IMR-90 (cell line): ENCODE measurements at regions not wholly inside any gene's neighbourhood (a gene's known extent, or its start where the extent isn't known, plus 50 kb on each side); places are given as distances from the start of the nearest gene placed in this dataset.

Experiments used
- ATAC-seq: fragments of 200-7000 bp; cut with Tn5 transposase; 2 replicates; pipeline ENCODE4 v1.9.1; 2020; ENCODE audit warnings: low read depth, mild to moderate bottlenecking, moderate library complexity
- BruUV-seq: library from RNA; stranded (reverse); fragments of 400-500 nt; replicated peaks from 2 replicates; lab custom pipeline; 2021; lab: Mats Ljungman, UMichigan
- CTCF ChIA-PET: fragments of 300-600 bp; formaldehyde crosslinking; extraction: SDS; loops from one replicate; lab custom pipeline; 2021; ENCODE audit warnings: antibody characterized with exemption; lab: Yijun Ruan, JAX
- POLR2A ChIA-PET: fragments of 300-600 bp; sonication (Branson Sonifier 250); formaldehyde crosslinking; loops from one replicate; lab custom pipeline; 2022; ENCODE audit warnings: antibody characterized with exemption; ENCODE audit not compliant: unreplicated experiment; lab: Charles Lee
- DNase-seq: peaks from one replicate; pipeline ENCODE4 v3.0.0; 2013
- H2AFZ ChIP-seq: replicated peaks from 2 replicates; pipeline ENCODE3; 2013; ENCODE audit warnings: low read length, mild to moderate bottlenecking; ENCODE audit not compliant: poor library complexity
- H2AK5ac ChIP-seq: 2 replicates; pipeline ENCODE4 v1.6.1; 2013; ENCODE audit warnings: low read depth, low read length, inconsistent platforms
- H2AK9ac ChIP-seq: replicated peaks from 2 replicates; pipeline ENCODE3; 2013; ENCODE audit warnings: mild to moderate bottlenecking, low read depth, low read length, moderate library complexity; ENCODE audit not compliant: poor library complexity
- H2BK120ac ChIP-seq: 2 replicates; pipeline ENCODE4 v1.6.1; 2013; ENCODE audit warnings: low read depth, low read length, inconsistent platforms
- H2BK15ac ChIP-seq: 3 replicates; pipeline ENCODE4 v1.6.1; 2013; ENCODE audit warnings: low read depth, low read length, inconsistent platforms
- H2BK20ac ChIP-seq: 2 replicates; pipeline ENCODE4 v1.6.1; 2013; ENCODE audit warnings: low read depth, mild to moderate bottlenecking, inconsistent platforms, low read length, moderate library complexity
- H2BK5ac ChIP-seq: 2 replicates; pipeline ENCODE4 v1.6.1; 2013; ENCODE audit warnings: mild to moderate bottlenecking, low read depth, low read length, inconsistent platforms; ENCODE audit not compliant: poor library complexity, severe bottlenecking
- H3K14ac ChIP-seq: replicated peaks from 2 replicates; pipeline ENCODE4 v1.6.1; 2013; ENCODE audit warnings: low read depth, low read length, inconsistent platforms
- H3K18ac ChIP-seq: 2 replicates; pipeline ENCODE4 v1.6.1; 2013; ENCODE audit warnings: low read depth, low read length, control low read depth
- H3K23ac ChIP-seq: 2 replicates; pipeline ENCODE4 v1.6.1; 2013; ENCODE audit warnings: low read depth, low read length, inconsistent platforms
- H3K27ac ChIP-seq: 2 replicates; pipeline ENCODE4 v1.5.1; 2013; ENCODE audit warnings: mild to moderate bottlenecking, control low read depth, low read length; ENCODE audit not compliant: insufficient read depth
- H3K27me3 ChIP-seq: 2 replicates; pipeline ENCODE4 v1.6.1; 2013; ENCODE audit warnings: low read length; ENCODE audit not compliant: control insufficient read depth, insufficient read depth
- H3K36me3 ChIP-seq: 2 replicates; pipeline ENCODE4 v1.6.1; 2013; ENCODE audit warnings: low read length, mixed read lengths; ENCODE audit not compliant: control insufficient read depth, insufficient read depth
- H3K4ac ChIP-seq: 2 replicates; pipeline ENCODE4 v1.6.1; 2013; ENCODE audit warnings: low read depth, low read length, inconsistent platforms
- H3K4me1 ChIP-seq: 2 replicates; pipeline ENCODE4 v1.6.1; 2013; ENCODE audit warnings: low read length, mixed read lengths; ENCODE audit not compliant: control insufficient read depth, insufficient read depth
- H3K4me2 ChIP-seq: 2 replicates; pipeline ENCODE4 v1.6.1; 2013; ENCODE audit warnings: low read depth, mild to moderate bottlenecking, control low read depth, low read length, moderate library complexity
- H3K4me3 ChIP-seq: 2 replicates; pipeline ENCODE4 v1.5.1; 2013; ENCODE audit warnings: low read depth, mild to moderate bottlenecking, control low read depth, low read length, moderate library complexity; ENCODE audit not compliant: insufficient read depth
- H3K56ac ChIP-seq: 2 replicates; pipeline ENCODE4 v1.6.1; 2013; ENCODE audit warnings: low read length, inconsistent platforms; ENCODE audit not compliant: insufficient read depth; ENCODE audit errors: extremely low read depth
- H3K79me1 ChIP-seq, 2 experiments: 2 replicates each; pipeline ENCODE4 v1.6.1; 2013; ENCODE audit warnings: low read length in 2 of 2, inconsistent platforms in 1 of 2, low read depth in 1 of 2
- H3K9ac ChIP-seq: 2 replicates; pipeline ENCODE4 v1.6.1; 2013; ENCODE audit warnings: low read depth, low read length, control low read depth
- H3K9me1 ChIP-seq: 2 replicates; pipeline ENCODE4 v1.6.1; 2013; ENCODE audit warnings: low read length, inconsistent platforms; ENCODE audit not compliant: insufficient read depth
- H3K9me3 ChIP-seq: 2 replicates; pipeline ENCODE4 v1.6.1; 2013; ENCODE audit warnings: low read length; ENCODE audit not compliant: control insufficient read depth, insufficient read depth
- H4K20me1 ChIP-seq: 2 replicates; pipeline ENCODE4 v1.6.1; 2013; ENCODE audit warnings: low read length, inconsistent platforms; ENCODE audit not compliant: insufficient read depth
- H4K5ac ChIP-seq: 2 replicates; pipeline ENCODE4 v1.6.1; 2013; ENCODE audit warnings: mild to moderate bottlenecking, low read depth, low read length, control low read depth
- H4K8ac ChIP-seq, 2 experiments: 2 replicates each; pipeline ENCODE4 v1.6.1; 2013; ENCODE audit warnings: low read depth in 2 of 2, low read length in 2 of 2, control low read depth in 1 of 2, inconsistent platforms in 1 of 2
- H4K91ac ChIP-seq: 2 replicates; pipeline ENCODE4 v1.6.1; 2013; ENCODE audit warnings: low read depth, low read length, inconsistent platforms; ENCODE audit not compliant: insufficient read depth
- BHLHE40 ChIP-seq: fragments of 150-350 bp; IDR thresholded peaks from 2 replicates; pipeline ENCODE4 v1.6.1; 2016; ENCODE audit warnings: mild to moderate bottlenecking, low read depth, low read length
- CHD1 ChIP-seq: IDR thresholded peaks from 2 replicates; pipeline ENCODE4 v1.6.1; 2012; ENCODE audit warnings: low read depth, low read length, improper control_type of control experiment
- ELK1 ChIP-seq: fragments of 150-350 bp; IDR thresholded peaks from 2 replicates; pipeline ENCODE4 v1.6.1; 2016; ENCODE audit warnings: low read depth, mild to moderate bottlenecking, low read length, moderate library complexity, borderline replicate concordance
- MAFK ChIP-seq: IDR thresholded peaks from 2 replicates; pipeline ENCODE4 v1.6.1; 2012; ENCODE audit warnings: low read depth, low read length, improper control_type of control experiment
- MAZ ChIP-seq: IDR thresholded peaks from 2 replicates; pipeline ENCODE4 v1.6.1; 2012; ENCODE audit warnings: low read depth, mild to moderate bottlenecking, low read length, improper control_type of control experiment, moderate library complexity, borderline replicate concordance
- NFE2L2 ChIP-seq: fragments of 150-350 bp; IDR thresholded peaks from 2 replicates; pipeline ENCODE4 v1.6.1; 2016; ENCODE audit warnings: low read depth, mild to moderate bottlenecking, low read length
- RAD21 ChIP-seq: IDR thresholded peaks from 2 replicates; pipeline ENCODE4 v1.6.1; 2012; ENCODE audit warnings: low read length, improper control_type of control experiment
- RCOR1 ChIP-seq: IDR thresholded peaks from 2 replicates; pipeline ENCODE4 v1.6.1; 2012; ENCODE audit warnings: mild to moderate bottlenecking, low read length, improper control_type of control experiment; ENCODE audit not compliant: insufficient replicate concordance
- SMC3 ChIP-seq: fragments of 150-350 bp; IDR thresholded peaks from 2 replicates; pipeline ENCODE4 v1.6.1; 2016; ENCODE audit warnings: low read depth, mild to moderate bottlenecking, antibody characterized with exemption, low read length, moderate library complexity
- WGBS, 2 experiments: methylation state at CpG; one replicate each; pipeline versions ENCODE4 v1.1.5 to v1.1.7; 2013; ENCODE audit warnings: missing lambda C conversion rate in 2 of 2; ENCODE audit not compliant: insufficient read length in 1 of 2; ENCODE audit errors: extremely low coverage in 2 of 2; 5-methylcytosine and 5-hydroxymethylcytosine counted together
- dilution Hi-C: fragments of 300-500 bp; cut with HindIII; formaldehyde crosslinking; loops from one replicate; pipeline ENCODE4 v1.14.3; 2018; ENCODE audit warnings: low sequenced_read_pairs; ENCODE audit not compliant: unreplicated experiment
- in situ Hi-C: fragments of 300-500 bp; cut with MboI; formaldehyde crosslinking; loops from 3 replicates; pipeline ENCODE4 v1.14.3; 2019; ENCODE audit warnings: low sequenced_read_pairs, inconsistent platforms, mixed read lengths
- intact Hi-C: fragments of 100-400 bp; cut with micrococcal nuclease; formaldehyde crosslinking; loops from 2 replicates; pipeline ENCODE4 v1.10.0; 2022
- TF ChIP-seq, protein P1 (sequence below): conservative IDR thresholded peaks from 2 replicates; pipeline ENCODE4 v1.5.1; 2012; ENCODE audit warnings: mild to moderate bottlenecking, low read depth, low read length, improper control_type of control experiment

DNA sequence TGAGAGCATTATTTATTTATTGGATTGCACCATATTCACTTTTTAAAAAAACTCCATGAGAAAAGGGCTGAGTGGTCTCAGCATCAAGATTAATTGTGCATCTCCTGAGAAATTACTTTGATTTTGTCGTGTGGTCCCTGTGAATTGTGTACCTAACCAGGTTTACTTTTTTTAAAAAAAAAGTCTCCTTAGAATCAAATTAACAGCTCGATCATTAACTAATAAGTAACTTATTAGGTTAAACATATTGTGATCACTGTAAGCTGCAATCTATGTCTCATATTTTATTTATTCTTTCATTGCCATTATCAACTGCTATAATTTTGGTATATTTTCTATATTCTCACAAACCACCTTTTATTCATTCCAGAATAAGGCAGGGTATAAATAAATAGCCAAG, 318.2 kb downstream of the ADCYAP1 start:
- no peak overlapping the region for H4K5ac ChIP-seq
- H3K4ac ChIP-seq, result no peak overlapping the region
- no peaks in the 10 kb centered on the region for H3K4me1 ChIP-seq
- ATAC-seq (no peak), DNase-seq (no peak)
- BruUV-seq, result no TSS peak
- H3K4me2 ChIP-seq, result no peak overlapping the region
- TF ChIP-seq ELK1, result no peak
- TF ChIP-seq MAZ, result no peak
- no peak for TF ChIP-seq RCOR1
- no peak for TF ChIP-seq SMC3
- no peak for TF ChIP-seq NFE2L2
- TF ChIP-seq, protein P1, sequence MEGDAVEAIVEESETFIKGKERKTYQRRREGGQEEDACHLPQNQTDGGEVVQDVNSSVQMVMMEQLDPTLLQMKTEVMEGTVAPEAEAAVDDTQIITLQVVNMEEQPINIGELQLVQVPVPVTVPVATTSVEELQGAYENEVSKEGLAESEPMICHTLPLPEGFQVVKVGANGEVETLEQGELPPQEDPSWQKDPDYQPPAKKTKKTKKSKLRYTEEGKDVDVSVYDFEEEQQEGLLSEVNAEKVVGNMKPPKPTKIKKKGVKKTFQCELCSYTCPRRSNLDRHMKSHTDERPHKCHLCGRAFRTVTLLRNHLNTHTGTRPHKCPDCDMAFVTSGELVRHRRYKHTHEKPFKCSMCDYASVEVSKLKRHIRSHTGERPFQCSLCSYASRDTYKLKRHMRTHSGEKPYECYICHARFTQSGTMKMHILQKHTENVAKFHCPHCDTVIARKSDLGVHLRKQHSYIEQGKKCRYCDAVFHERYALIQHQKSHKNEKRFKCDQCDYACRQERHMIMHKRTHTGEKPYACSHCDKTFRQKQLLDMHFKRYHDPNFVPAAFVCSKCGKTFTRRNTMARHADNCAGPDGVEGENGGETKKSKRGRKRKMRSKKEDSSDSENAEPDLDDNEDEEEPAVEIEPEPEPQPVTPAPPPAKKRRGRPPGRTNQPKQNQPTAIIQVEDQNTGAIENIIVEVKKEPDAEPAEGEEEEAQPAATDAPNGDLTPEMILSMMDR, result no peak
- TF ChIP-seq MAFK, result no peak
- TF ChIP-seq RAD21, result no peak
- TF ChIP-seq BHLHE40, result no peak
- TF ChIP-seq CHD1, result no peak
- intact Hi-C loops (no loop called here), dilution Hi-C loops (no loop called here), in situ Hi-C loops (no loop called here)
- WGBS, 2 experiments, result no CpG with 5 or more reads among the region's 2 CpGs
- H2AK5ac ChIP-seq, result no peak overlapping the region
- no peak overlapping the region for H2AK9ac ChIP-seq
- H2BK120ac ChIP-seq, result no peak overlapping the region
- no peak overlapping the region for H2BK5ac ChIP-seq
- H4K20me1 ChIP-seq, result no peaks in the 10 kb centered on the region
- no peak overlapping the region for H4K8ac ChIP-seq
- H4K91ac ChIP-seq, result no peak overlapping the region
- no peaks in the 10 kb centered on the region for H3K36me3 ChIP-seq
- H3K9ac ChIP-seq, result no peak overlapping the region
- H3K18ac ChIP-seq, result no peak overlapping the region
- H3K9me1 ChIP-seq, result no peaks in the 10 kb centered on the region
- POLR2A ChIA-PET, result no interaction called here
- H3K79me1 ChIP-seq, result no peaks in the 10 kb centered on the region
- no peak overlapping the region for H3K56ac ChIP-seq
- peaks cover 4% of the 10 kb centered on the region; the same call in 1 of the 2 replicates for H3K9me3 ChIP-seq
- CTCF ChIA-PET, result no interaction called here
- no peak overlapping the region for H2BK15ac ChIP-seq
- no peak overlapping the region for H2BK20ac ChIP-seq
- H3K14ac ChIP-seq, result no peak overlapping the region
- H3K27ac ChIP-seq, result no peak overlapping the region
- no peaks in the 10 kb centered on the region for H3K27me3 ChIP-seq
- H3K23ac ChIP-seq, result no peak overlapping the region
- H3K4me3 ChIP-seq, result no peak overlapping the region
- H2AFZ ChIP-seq, result no peak overlapping the region
